ENCODE measurements at regions not wholly inside any gene's neighbourhood (a gene's known extent, or its start where the extent isn't known, plus 50 kb on each side); places are given as distances from the start of the nearest gene placed in this dataset.

GRCh38 chr3:73294537-73294936, 233.1 kb downstream of the EBLN2 start:
- no peak for TF ChIP-seq CTCF (IDR thresholded peaks at IDR 0.05)
- TF ChIP-seq POLR2A (IDR thresholded peaks at IDR 0.05): no peak
